Esophagus muscularis mucosa (tissue), 3 donors: ENCODE measurements at regions not wholly inside any gene's neighbourhood (a gene's known extent, or its start where the extent isn't known, plus 50 kb on each side); places are given as distances from the start of the nearest gene placed in this dataset.

Source experiments
- POLR2A ChIP-seq: fragments of 450-650 bp; IDR thresholded peaks from one replicate; pipeline ENCODE4 v1.6.1; 2017; ENCODE audit warnings: antibody characterized with exemption, moderate library complexity, mild to moderate bottlenecking, low read depth
- POLR2AphosphoS5 ChIP-seq, 2 donors: sonication (generic); formaldehyde crosslinking; IDR thresholded peaks; one replicate each; pipeline ENCODE4 v1.6.1; 2017; ENCODE audit warnings: antibody characterized with exemption in 2 of 2
- TF ChIP-seq, protein P1 (sequence below), 3 experiments: fragments of 200-600 bp in 2 of 3; fragments of 450-650 bp in 1 of 3; sonication (generic) in 2 of 3; IDR thresholded peaks; one replicate each; pipeline ENCODE4 v1.5.1; 2017 to 2019; ENCODE audit warnings: antibody characterized with exemption in 3 of 3, mild to moderate bottlenecking in 2 of 3, moderate library complexity in 1 of 3

DNA sequence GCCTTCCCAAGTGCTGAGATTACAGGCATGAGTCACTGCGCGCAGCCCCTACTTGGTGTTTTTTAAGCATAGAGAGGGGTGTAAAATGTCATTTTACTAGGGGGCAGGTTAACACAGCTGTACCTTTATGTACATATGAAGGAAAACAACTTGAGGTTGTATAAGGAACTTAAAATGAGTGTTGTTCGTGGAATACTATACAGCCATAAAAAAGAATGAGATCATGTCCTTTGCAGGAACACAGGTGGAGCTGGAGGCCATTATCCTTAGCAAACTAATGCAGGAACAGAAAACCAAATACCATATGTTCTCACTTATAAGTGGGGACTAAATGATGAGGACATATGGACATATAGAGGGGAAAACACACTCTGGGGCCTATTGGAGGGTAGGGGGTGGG, 256.2 kb upstream of the C2CD4B start:
- TF ChIP-seq, protein P1, sequence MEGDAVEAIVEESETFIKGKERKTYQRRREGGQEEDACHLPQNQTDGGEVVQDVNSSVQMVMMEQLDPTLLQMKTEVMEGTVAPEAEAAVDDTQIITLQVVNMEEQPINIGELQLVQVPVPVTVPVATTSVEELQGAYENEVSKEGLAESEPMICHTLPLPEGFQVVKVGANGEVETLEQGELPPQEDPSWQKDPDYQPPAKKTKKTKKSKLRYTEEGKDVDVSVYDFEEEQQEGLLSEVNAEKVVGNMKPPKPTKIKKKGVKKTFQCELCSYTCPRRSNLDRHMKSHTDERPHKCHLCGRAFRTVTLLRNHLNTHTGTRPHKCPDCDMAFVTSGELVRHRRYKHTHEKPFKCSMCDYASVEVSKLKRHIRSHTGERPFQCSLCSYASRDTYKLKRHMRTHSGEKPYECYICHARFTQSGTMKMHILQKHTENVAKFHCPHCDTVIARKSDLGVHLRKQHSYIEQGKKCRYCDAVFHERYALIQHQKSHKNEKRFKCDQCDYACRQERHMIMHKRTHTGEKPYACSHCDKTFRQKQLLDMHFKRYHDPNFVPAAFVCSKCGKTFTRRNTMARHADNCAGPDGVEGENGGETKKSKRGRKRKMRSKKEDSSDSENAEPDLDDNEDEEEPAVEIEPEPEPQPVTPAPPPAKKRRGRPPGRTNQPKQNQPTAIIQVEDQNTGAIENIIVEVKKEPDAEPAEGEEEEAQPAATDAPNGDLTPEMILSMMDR (IDR thresholded peaks at IDR 0.05), result no peak
- TF ChIP-seq POLR2A (no peak), POLR2AphosphoS5 (IDR thresholded peaks at IDR 0.05) (no peak)
